DOHH2 (cell line): ENCODE measurements at regions not wholly inside any gene's neighbourhood (a gene's known extent, or its start where the extent isn't known, plus 50 kb on each side); places are given as distances from the start of the nearest gene placed in this dataset.

ENCODE experiments used
- CTCF ChIP-seq: fragments of 200-600 bp; sonication (generic); IDR thresholded peaks from one replicate; pipeline ENCODE4 v1.5.1; 2014; ENCODE audit warnings: antibody characterized with exemption, mild to moderate bottlenecking, low read depth, low read length; ENCODE audit not compliant: poor library complexity, severe bottlenecking
- EZH2phosphoT487 ChIP-seq: fragments of 200-600 bp; sonication (generic); IDR thresholded peaks from 2 replicates; pipeline ENCODE4 v1.6.1; 2017; ENCODE audit warnings: borderline replicate concordance, mild to moderate bottlenecking, antibody characterized with exemption, low read length, moderate library complexity, mixed read lengths

GRCh38 chr14:98623788-98624415, 648.1 kb downstream of the BCL11B start:
- TF ChIP-seq CTCF (no peak), EZH2phosphoT487 (no peak)
